Activated CD8-positive, alpha-beta memory T cell treated with anti-CD3 and anti-CD28 coated beads, Interleukin-2, amount 50 U/mL, for 48 hours (primary cell): ENCODE measurements at regions not wholly inside any gene's neighbourhood (a gene's known extent, or its start where the extent isn't known, plus 50 kb on each side); places are given as distances from the start of the nearest gene placed in this dataset.

ENCODE experiments used
- DNase-seq: peaks from one replicate; pipeline ENCODE4 v3.0.0-alpha.2; 2020

- no peak for DNase-seq
These were observed 222.6 kb downstream of the SNX18 start for GRCh38 chr5:54740141-54740540.

- no peak for DNase-seq
These were observed 221.8 kb downstream of the SNX18 start for GRCh38 chr5:54739371-54739770.

GRCh38 chr5:54738973-54739367 is 221.4 kb downstream of the SNX18 start:
- DNase-seq = no peak

- DNase-seq = no peak
These were observed 220.8 kb downstream of the SNX18 start for GRCh38 chr5:54738118-54738972.

- no peak for DNase-seq
These were observed 218.6 kb downstream of the SNX18 start for GRCh38 chr5:54736003-54736797.

GRCh38 chr5:54733101-54733500 is 215.5 kb downstream of the SNX18 start:
- no peak for DNase-seq

GRCh38 chr5:54732108-54732507 is 214.5 kb downstream of the SNX18 start:
- DNase-seq = no peak

- DNase-seq = no peak
These were observed 211.0 kb downstream of the SNX18 start for GRCh38 chr5:54728588-54728915.

GRCh38 chr5:54727874-54728587 is 210.5 kb downstream of the SNX18 start:
- no peak for DNase-seq

- DNase-seq = no peak
These were observed 208.1 kb downstream of the SNX18 start for GRCh38 chr5:54725391-54726280.

GRCh38 chr5:54722846-54723433 is 205.4 kb downstream of the SNX18 start:
- no peak for DNase-seq

- no peak for DNase-seq
These were observed 204.5 kb downstream of the SNX18 start for GRCh38 chr5:54721951-54722654.

GRCh38 chr5:54721116-54721515 is 203.6 kb downstream of the SNX18 start:
- no peak for DNase-seq

- DNase-seq = no peak
These were observed 202.8 kb downstream of the SNX18 start for GRCh38 chr5:54720341-54720740.

GRCh38 chr5:54719384-54720283 is 202.1 kb downstream of the SNX18 start:
- DNase-seq = no peak

GRCh38 chr5:54718656-54719055 is 201.1 kb downstream of the SNX18 start:
- no peak for DNase-seq

- DNase-seq = no peak
These were observed 200.3 kb downstream of the SNX18 start for GRCh38 chr5:54717870-54718269.

- DNase-seq = no peak
These were observed 199.9 kb downstream of the SNX18 start for GRCh38 chr5:54717459-54717858.

- DNase-seq = no peak
These were observed 196.5 kb downstream of the SNX18 start for GRCh38 chr5:54713923-54714581.

- DNase-seq = no peak
These were observed 191.5 kb downstream of the SNX18 start for GRCh38 chr5:54709096-54709495.
